ENCODE measurements at regions not wholly inside any gene's neighbourhood (a gene's known extent, or its start where the extent isn't known, plus 50 kb on each side); places are given as distances from the start of the nearest gene placed in this dataset.

GRCh38 chr10:131710142-131710861 is 190.5 kb upstream of the PPP2R2D start:
- DNase-seq (ENCODE audit: low spot score) = no peak

GRCh38 chr10:131722121-131722520 is 178.7 kb upstream of the PPP2R2D start:
- no peak for DNase-seq (ENCODE audit: low spot score)

- DNase-seq (ENCODE audit: low spot score) = no peak
These were observed 178.1 kb upstream of the PPP2R2D start for GRCh38 chr10:131722525-131723264.

GRCh38 chr10:131723297-131724168 is 177.3 kb upstream of the PPP2R2D start:
- DNase-seq (ENCODE audit: low spot score) = no peak

- DNase-seq (ENCODE audit: low spot score) = no peak
These were observed 176.7 kb upstream of the PPP2R2D start for GRCh38 chr10:131724169-131724545.

- DNase-seq (ENCODE audit: low spot score) = no peak
These were observed 175.8 kb upstream of the PPP2R2D start for GRCh38 chr10:131724891-131725580.

- DNase-seq (ENCODE audit: low spot score) = no peak
These were observed 175.2 kb upstream of the PPP2R2D start for GRCh38 chr10:131725581-131726069.

- no peak for DNase-seq (ENCODE audit: low spot score)
These were observed 174.5 kb upstream of the PPP2R2D start for GRCh38 chr10:131726076-131726880.

- DNase-seq (ENCODE audit: low spot score) = no peak
These were observed 173.8 kb upstream of the PPP2R2D start for GRCh38 chr10:131726967-131727366.

GRCh38 chr10:131727560-131727959 is 173.2 kb upstream of the PPP2R2D start:
- no peak for DNase-seq (ENCODE audit: low spot score)

GRCh38 chr10:131728286-131729228 is 172.3 kb upstream of the PPP2R2D start:
- no peak for DNase-seq (ENCODE audit: low spot score)

GRCh38 chr10:131729361-131729760 is 171.4 kb upstream of the PPP2R2D start:
- no peak for DNase-seq (ENCODE audit: low spot score)

GRCh38 chr10:131729938-131730660 is 170.7 kb upstream of the PPP2R2D start:
- no peak for DNase-seq (ENCODE audit: low spot score)

GRCh38 chr10:131730771-131731497 is 169.9 kb upstream of the PPP2R2D start:
- no peak for DNase-seq (ENCODE audit: low spot score)

- no peak for DNase-seq (ENCODE audit: low spot score)
These were observed 168.8 kb upstream of the PPP2R2D start for GRCh38 chr10:131731780-131732630.

- peak; percentile 69 for DNase-seq (ENCODE audit: low spot score)
These were observed 168.1 kb upstream of the PPP2R2D start for GRCh38 chr10:131732631-131733127.

- no peak for DNase-seq (ENCODE audit: low spot score)
These were observed 167.2 kb upstream of the PPP2R2D start for GRCh38 chr10:131733596-131733995.

Data from kidney tubule cell (primary cell).